ENCODE measurements at regions not wholly inside any gene's neighbourhood (a gene's known extent, or its start where the extent isn't known, plus 50 kb on each side); places are given as distances from the start of the nearest gene placed in this dataset.

GRCh38 chr16:5571446-5571845, 473.9 kb upstream of the EEF2KMT start:
- DNase-seq (ENCODE audit: insufficient read length, low spot score) (no peak), FAIRE-seq (no peak)
- TF ChIP-seq, protein P1, sequence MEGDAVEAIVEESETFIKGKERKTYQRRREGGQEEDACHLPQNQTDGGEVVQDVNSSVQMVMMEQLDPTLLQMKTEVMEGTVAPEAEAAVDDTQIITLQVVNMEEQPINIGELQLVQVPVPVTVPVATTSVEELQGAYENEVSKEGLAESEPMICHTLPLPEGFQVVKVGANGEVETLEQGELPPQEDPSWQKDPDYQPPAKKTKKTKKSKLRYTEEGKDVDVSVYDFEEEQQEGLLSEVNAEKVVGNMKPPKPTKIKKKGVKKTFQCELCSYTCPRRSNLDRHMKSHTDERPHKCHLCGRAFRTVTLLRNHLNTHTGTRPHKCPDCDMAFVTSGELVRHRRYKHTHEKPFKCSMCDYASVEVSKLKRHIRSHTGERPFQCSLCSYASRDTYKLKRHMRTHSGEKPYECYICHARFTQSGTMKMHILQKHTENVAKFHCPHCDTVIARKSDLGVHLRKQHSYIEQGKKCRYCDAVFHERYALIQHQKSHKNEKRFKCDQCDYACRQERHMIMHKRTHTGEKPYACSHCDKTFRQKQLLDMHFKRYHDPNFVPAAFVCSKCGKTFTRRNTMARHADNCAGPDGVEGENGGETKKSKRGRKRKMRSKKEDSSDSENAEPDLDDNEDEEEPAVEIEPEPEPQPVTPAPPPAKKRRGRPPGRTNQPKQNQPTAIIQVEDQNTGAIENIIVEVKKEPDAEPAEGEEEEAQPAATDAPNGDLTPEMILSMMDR (IDR thresholded peaks at IDR 0.05; ENCODE audit: insufficient read depth, missing control alignments): no peak

DNA sequence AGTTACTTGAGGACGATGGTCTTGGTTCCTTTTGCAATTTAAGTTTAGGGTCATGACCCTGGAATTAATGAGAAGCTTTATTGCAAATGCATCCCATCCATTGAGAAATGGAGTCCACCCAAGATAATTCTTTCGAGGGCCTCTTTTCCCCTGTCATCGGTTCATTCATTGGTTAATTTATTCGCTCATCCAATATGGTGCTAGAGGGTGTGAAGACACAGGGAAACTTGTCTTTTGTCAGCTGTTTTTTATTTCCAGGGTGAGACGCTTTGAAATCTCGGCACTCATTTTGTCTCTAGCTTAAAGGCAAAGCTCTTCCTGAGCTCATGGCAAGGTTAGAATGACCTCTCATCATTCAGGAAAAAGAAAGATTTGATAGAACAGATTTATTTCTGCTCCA, 464.2 kb upstream of the EEF2KMT start:
- TF ChIP-seq, protein P1 (IDR thresholded peaks at IDR 0.05; ENCODE audit: insufficient read depth, missing control alignments): no peak
- no peak for FAIRE-seq

DNA sequence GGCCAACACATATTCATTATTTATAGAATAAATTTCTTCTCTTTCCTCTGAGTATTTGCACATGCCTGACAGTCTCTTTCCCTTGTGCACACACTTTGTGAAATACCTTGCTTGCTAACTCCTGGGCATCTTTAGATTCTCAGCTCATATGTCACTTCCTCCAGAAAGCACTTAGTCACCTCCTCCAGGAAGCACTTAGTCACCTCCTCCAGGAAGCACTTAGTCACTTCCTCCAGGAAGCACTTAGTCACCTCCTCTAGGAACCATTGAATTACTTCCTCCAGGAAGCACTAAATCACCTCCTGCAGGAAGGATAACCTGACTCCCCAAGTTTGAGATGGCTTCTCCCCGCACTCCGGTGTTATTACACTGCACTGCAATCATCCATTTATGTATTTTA, 462.5 kb upstream of the EEF2KMT start:
- no peak for DNase-seq (ENCODE audit: insufficient read length, low spot score)
- TF ChIP-seq, protein P1 (IDR thresholded peaks at IDR 0.05; ENCODE audit: insufficient read depth, missing control alignments): no peak
- FAIRE-seq: no peak

More for the DNA sequence above, 464.2 kb upstream of the EEF2KMT start:
- DNase-seq (ENCODE audit: insufficient read length, low spot score): no peak

DNA sequence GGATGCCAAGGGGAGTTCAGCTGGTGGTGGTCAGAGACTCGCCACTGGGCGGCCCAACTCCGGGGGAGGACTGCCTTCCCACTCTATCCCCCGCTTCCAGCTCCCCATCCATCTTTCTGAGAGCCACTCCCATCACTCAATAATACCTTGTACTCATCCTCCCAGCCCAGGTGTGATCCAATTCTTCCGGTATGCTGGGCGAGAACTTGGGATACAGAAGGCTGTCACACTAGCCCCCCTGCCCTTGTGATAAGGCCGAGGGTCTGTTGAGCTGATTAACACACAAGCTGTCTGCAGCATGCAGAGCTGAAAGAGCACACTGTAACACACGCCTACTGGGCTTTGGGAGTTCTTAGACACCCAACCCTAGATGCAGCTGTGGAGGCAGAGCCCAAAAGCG, 460.4 kb upstream of the EEF2KMT start:
- TF ChIP-seq, protein P1 (IDR thresholded peaks at IDR 0.05; ENCODE audit: insufficient read depth, missing control alignments): no peak
- no peak for DNase-seq (ENCODE audit: insufficient read length, low spot score)

GRCh38 chr16:5557448-5557847, 459.9 kb upstream of the EEF2KMT start:
- TF ChIP-seq, protein P1 (IDR thresholded peaks at IDR 0.05; ENCODE audit: insufficient read depth, missing control alignments): no peak
- no peak for FAIRE-seq

More for the DNA sequence above, 460.4 kb upstream of the EEF2KMT start:
- no peak for FAIRE-seq

GRCh38 chr16:5556158-5556810, 458.7 kb upstream of the EEF2KMT start:
- FAIRE-seq: no peak
- TF ChIP-seq, protein P1 (IDR thresholded peaks at IDR 0.05; ENCODE audit: insufficient read depth, missing control alignments): no peak

More at GRCh38 chr16:5557448-5557847, 459.9 kb upstream of the EEF2KMT start:
- DNase-seq (ENCODE audit: insufficient read length, low spot score): no peak

DNA sequence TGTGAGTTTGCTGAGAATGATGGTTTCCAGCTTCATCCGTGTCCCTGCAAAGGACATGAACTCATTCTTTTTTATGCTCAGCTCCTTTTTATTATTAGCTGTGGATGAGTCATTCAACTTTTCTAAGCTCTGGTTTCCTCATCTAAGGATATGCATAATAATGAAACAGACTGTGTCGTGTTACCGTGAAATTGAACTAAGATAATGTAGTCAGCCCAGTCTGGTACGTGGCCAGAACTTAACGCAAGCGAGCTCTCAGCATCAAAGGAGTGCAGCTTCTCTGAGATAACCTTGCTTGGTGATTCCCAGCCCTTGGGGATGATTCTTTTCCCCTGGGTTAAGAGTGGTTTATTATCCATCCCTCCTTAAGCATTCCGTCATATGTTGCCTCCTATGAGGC, 454.3 kb upstream of the EEF2KMT start:
- DNase-seq (ENCODE audit: insufficient read length, low spot score): no peak
- no peak for FAIRE-seq
- TF ChIP-seq, protein P1 (IDR thresholded peaks at IDR 0.05; ENCODE audit: insufficient read depth, missing control alignments): no peak

More at GRCh38 chr16:5556158-5556810, 458.7 kb upstream of the EEF2KMT start:
- DNase-seq (ENCODE audit: insufficient read length, low spot score): no peak
